ENCODE measurements at regions not wholly inside any gene's neighbourhood (a gene's known extent, or its start where the extent isn't known, plus 50 kb on each side); places are given as distances from the start of the nearest gene placed in this dataset.

- DNase-seq (ENCODE audit: low spot score): no peak
Measured at GRCh38 chr6:153873541-153873940, 165.5 kb upstream of the OPRM1 start.

- DNase-seq (ENCODE audit: low spot score): no peak
Measured at GRCh38 chr6:153872946-153873345, 166.1 kb upstream of the OPRM1 start.

- no peak for DNase-seq (ENCODE audit: low spot score)
Measured at GRCh38 chr6:153862927-153863326, 176.1 kb upstream of the OPRM1 start.

- no peak for DNase-seq (ENCODE audit: low spot score)
Measured at GRCh38 chr6:153862139-153862538, 176.9 kb upstream of the OPRM1 start.

- no peak for DNase-seq (ENCODE audit: low spot score)
Measured at GRCh38 chr6:153858529-153858928, 180.5 kb upstream of the OPRM1 start.

GRCh38 chr6:153856929-153857376 is 182.1 kb upstream of the OPRM1 start:
- no peak for DNase-seq (ENCODE audit: low spot score)

- DNase-seq (ENCODE audit: low spot score): no peak
Measured at GRCh38 chr6:153852481-153852880, 186.6 kb upstream of the OPRM1 start.

GRCh38 chr6:153852034-153852433 is 187.0 kb upstream of the OPRM1 start:
- no peak for DNase-seq (ENCODE audit: low spot score)

- DNase-seq (ENCODE audit: low spot score): no peak
Measured at GRCh38 chr6:153849072-153849779, 189.8 kb upstream of the OPRM1 start.

GRCh38 chr6:153843420-153843819 is 195.6 kb upstream of the OPRM1 start:
- no peak for DNase-seq (ENCODE audit: low spot score)

GRCh38 chr6:153842491-153842890 is 196.5 kb upstream of the OPRM1 start:
- DNase-seq (ENCODE audit: low spot score): no peak

GRCh38 chr6:153840039-153840850 is 198.8 kb upstream of the OPRM1 start:
- DNase-seq (ENCODE audit: low spot score): no peak

GRCh38 chr6:153832543-153832942 is 206.5 kb upstream of the OPRM1 start:
- DNase-seq (ENCODE audit: low spot score): no peak

- DNase-seq (ENCODE audit: low spot score): no peak
Measured at GRCh38 chr6:153831350-153832078, 207.5 kb upstream of the OPRM1 start.

GRCh38 chr6:153817173-153817572 is 221.9 kb upstream of the OPRM1 start:
- DNase-seq (ENCODE audit: low spot score): no peak

- no peak for DNase-seq (ENCODE audit: low spot score)
Measured at GRCh38 chr6:153816366-153816765, 222.7 kb upstream of the OPRM1 start.

GRCh38 chr6:153814136-153814535 is 224.9 kb upstream of the OPRM1 start:
- DNase-seq (ENCODE audit: low spot score): no peak

GRCh38 chr6:153804755-153805330 is 234.2 kb upstream of the OPRM1 start:
- no peak for DNase-seq (ENCODE audit: low spot score)

GRCh38 chr6:153801917-153802316 is 237.1 kb upstream of the OPRM1 start:
- no peak for DNase-seq (ENCODE audit: low spot score)

GRCh38 chr6:153800580-153801188 is 238.4 kb upstream of the OPRM1 start:
- DNase-seq (ENCODE audit: low spot score): no peak

GRCh38 chr6:153790876-153791473 is 248.1 kb upstream of the OPRM1 start:
- no peak for DNase-seq (ENCODE audit: low spot score)

- DNase-seq (ENCODE audit: low spot score): no peak
Measured at GRCh38 chr6:153790048-153790447, 249.0 kb upstream of the OPRM1 start.
